ENCODE measurements at regions not wholly inside any gene's neighbourhood (a gene's known extent, or its start where the extent isn't known, plus 50 kb on each side); places are given as distances from the start of the nearest gene placed in this dataset.

DNA sequence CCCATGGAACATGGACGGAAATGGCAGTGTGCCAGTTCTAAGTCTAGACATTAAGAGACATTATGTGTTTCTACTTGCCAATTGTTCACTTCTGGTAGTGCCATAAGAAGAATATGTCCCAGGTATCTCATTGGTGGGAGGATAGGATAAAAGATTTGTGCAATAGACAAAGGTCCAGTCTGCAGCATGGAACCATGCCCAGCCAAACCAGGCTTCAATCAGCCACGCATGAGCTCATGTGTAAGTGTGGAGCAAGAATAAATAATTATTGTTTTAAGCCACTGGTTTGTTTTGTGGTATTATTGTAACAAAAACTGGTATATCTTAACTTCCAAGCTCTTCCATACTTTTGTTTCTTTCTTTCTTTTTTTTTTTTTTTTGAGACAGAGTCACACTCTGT is 153.6 kb upstream of the CTTNBP2 start:
- no peak for DNase-seq (ENCODE audit: low read depth)

DNA sequence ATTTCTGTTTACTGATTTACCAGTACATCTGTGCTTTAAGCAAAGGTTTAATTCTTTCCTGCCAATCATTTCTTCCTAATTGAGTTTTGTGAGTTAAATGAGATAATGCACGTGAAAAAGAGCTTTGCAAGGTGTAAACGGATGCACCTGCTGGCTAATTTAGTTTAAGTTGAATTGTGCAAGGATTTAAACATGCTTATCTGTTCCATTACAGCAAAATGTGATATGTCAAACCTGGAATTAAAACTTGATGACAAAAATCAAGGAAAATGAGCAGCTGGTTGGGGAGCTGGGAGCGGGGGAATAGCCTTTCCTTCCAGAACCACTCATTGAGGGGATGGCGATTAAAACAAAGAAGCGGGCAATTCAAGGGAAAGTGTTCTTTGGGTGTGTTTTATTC is 155.0 kb upstream of the CTTNBP2 start:
- DNase-seq (ENCODE audit: low read depth) = no peak

DNA sequence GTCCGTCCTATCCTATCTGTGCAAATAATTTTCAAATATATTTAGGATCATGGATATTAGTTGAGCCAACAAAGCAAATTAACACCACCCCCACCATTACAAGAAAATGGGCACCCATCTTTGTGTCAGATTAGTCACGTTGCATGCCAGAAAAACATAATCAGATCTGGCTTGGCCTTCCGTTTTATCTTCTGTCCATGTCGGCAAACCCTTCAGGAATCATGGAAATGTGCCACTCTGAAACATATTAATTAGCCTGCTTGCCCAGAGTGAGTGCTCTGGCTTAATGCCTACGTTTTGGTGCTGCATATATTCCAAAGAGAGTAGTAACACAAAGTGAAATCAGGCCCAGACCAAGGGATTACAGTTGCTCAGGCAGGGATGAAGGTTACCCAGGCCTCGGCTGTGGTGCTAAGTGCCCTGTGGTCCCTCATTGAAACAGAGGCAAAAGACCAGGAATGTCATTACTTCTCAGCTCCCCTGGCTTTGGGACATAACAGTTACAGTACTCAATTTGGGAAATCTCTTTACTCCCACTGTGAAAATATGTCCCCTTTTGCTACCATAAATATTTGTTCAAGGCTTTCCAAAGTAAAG is 154.0 kb upstream of the LSM8 start:
- DNase-seq (ENCODE audit: low read depth) = no peak

DNA sequence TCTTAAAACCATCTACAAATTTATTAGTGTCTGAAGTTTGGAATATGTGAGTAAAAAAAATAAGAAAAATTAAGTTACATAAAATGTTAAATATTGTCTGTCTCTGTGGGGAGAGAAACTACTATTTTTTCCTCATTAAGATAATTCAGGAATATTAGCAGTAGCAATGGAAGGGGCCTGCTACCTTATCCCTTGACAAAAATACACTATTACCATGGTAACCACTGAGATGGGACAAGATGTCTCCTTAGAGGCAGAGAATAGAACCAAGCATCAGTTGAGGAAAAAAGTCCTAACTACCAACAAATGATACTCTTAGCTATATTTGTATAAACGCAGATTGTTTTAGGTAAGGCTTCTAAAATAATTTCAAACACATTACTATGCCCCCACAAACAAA is 150.7 kb upstream of the LSM8 start:
- DNase-seq (ENCODE audit: low read depth) = no peak

DNA sequence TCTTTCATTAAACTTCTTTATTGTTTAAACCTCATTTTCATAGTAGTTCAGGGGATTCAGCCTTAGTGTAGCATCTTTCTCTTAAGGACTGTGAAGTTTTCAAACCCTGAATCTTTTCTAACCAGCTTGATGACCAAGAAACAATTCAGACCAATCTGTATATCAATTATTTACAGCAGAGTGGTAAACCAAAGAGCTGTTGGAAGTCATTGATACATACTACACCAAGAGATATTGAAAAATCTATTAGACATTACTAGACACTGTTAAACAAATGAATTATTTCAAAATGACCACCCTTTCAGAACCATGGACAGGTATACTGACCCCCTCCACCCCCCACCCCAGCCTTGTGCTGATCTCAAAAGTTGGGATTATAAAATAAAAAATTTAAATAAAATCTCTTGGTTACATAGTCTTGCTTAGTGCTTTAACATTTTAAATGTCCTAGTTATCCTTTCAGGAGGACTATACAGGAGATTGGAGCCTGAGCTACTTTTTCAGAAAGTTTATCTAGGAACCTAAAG is 143.9 kb upstream of the LSM8 start:
- no peak for DNase-seq (ENCODE audit: low read depth)

DNA sequence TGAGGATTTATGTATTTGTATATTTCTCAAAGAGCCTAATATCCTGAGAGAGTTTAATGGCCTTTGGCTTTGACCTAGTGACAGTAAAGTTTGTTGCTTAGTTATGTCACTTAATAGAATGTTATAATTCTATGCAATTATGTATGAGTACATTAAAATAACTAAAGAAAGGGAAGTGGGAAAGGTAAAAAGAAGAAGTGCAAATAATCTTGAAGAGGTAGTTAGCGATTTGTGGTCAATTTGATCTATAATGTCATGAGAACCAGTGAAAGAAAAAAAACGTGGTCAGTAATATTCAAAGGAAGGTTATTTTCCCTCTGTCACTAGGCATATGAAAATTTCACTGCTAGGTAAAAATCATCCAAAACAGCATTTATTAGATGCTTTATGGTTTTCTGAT is 143.4 kb upstream of the LSM8 start:
- DNase-seq (ENCODE audit: low read depth) = no peak

DNA sequence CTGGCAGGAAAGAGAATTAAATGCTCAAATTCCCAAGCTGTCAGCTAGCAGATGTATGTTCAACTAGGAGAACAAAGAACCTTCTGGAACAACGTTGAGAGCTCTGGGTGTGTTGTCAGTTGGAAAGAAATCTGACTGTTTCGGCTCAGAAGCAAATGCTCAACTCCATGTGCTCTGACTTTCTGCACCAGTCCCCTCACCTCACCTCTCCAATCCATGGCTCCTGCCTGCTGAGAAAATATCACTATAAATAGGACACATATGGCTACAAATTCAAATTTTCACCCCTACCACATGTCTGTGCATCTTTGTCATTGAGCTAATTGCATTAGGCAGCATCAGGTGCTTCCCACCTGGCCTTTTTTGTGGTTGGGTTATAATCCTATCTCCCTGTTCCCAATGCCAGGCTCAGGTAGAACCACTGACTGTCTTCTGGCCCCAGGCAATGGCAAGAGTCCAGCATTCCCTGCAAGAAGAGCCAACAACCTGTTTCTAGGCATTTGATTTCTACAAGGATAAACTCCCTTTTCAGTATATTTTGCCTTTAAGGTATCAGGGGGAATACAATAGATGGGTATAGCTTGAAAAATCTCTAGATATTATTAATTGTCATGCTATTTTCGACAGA is 142.6 kb upstream of the LSM8 start:
- no peak for DNase-seq (ENCODE audit: low read depth)

DNA sequence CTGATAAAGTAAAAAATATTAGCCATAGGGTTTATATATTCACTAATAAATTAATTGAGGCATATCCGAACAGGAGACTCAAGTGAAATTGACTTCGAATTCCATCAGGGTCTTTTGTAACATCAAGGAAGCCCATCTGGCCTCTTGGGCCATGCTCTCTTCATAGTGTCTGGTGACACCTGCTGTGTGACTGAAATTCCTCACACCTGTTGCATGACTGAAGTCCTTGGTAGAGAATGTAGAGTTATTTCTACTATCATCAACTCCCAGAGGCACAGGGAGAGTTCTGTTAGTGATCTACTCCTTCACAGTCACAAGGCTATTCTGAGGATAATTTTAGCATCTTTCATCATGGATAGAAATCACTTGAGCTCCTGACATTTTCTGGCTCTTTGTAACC is 138.3 kb upstream of the LSM8 start:
- DNase-seq (ENCODE audit: low read depth) = no peak

DNA sequence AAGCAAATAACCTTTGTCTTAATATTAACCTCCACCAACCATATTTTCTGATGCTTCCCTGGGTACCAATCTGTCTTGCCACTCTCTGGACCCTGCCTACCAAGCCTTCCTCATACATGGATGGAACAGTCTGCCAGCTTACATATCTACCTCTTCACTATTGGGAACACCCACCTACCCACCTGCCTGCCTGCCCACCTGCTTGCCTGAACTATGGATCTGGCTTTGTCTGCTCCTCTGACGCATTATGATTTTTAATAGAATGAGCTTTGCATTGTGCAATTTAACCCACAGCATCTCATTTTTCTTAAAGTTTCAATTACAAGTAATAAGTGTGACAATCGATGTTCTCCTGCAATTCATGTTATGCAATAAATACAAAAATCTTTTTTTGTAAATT is 137.9 kb upstream of the LSM8 start:
- no peak for DNase-seq (ENCODE audit: low read depth)

DNA sequence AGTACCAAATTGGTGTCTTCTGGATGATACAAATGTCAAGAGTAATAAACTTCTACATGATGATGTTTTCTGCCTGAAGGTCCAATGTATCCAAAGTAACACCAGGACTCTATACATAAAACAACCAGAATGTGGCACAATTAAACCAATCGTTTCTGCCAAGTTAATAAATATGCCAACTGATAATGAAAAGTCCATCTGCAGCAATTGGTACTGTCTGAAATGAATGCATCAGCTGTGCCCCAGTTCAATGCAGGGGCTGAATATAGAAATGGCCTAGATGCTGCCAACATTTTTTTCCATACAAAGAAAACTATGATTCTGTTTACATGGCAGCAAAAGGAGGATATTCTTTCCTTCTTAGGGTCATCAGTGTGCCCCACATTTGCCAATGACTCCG is 137.2 kb upstream of the LSM8 start:
- no peak for DNase-seq (ENCODE audit: low read depth)

DNA sequence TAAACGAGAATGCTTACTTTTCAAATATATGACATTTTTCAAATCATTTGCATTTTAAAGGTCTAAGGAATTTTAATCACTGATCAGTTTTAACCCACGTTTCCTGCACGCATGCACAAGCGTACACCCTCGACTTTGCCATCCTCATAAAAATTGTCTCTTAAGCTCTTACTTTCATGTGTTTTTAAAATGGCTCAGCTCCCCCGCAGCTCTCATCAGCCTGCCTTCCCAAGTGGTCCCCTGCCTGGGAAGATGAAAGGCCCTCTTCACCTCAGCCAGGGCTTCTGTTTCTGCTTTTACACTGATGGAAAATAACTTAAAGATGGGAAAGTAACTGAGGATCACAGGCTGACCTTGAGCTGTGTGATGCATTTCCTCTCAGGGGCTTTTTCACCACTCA is 131.6 kb upstream of the LSM8 start:
- DNase-seq (ENCODE audit: low read depth) = no peak

DNA sequence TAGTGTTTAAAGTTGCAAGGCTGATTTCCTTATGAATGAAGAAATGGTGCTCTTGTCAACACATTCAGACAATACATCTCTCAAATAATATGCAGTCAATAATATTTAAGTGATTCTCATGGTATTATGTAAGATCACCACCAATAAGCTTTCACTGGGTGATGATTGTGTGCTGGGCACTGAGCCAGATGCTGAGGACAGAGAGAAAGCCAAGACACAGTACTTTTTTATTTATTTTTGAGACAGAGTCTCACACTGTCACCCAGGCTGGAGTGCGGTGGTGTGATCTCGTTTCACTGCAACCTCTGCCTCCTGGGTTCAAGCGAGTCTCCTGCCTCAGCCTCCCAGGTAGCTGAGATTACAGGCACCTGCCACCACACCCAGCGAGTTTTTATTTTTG is 130.6 kb upstream of the LSM8 start:
- DNase-seq (ENCODE audit: low read depth) = no peak

DNA sequence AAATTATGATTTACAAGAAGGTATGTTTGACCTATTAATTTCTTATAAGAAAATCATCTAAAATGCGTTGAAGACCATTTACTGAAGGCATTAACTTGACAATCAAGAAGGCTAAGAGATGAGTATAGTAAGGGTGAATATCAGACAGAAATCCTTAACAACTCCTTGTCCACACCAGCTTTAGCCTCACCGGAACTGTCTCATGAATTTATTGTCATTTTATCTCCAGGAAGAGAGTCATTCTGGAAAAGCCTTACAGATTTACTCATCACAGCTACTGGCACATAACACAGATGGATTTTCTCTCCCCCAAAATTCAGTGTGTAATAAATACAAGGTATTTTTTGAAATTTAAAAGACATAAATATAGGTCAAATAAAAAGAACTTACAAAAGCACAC is 129.4 kb upstream of the LSM8 start:
- DNase-seq (ENCODE audit: low read depth) = no peak

DNA sequence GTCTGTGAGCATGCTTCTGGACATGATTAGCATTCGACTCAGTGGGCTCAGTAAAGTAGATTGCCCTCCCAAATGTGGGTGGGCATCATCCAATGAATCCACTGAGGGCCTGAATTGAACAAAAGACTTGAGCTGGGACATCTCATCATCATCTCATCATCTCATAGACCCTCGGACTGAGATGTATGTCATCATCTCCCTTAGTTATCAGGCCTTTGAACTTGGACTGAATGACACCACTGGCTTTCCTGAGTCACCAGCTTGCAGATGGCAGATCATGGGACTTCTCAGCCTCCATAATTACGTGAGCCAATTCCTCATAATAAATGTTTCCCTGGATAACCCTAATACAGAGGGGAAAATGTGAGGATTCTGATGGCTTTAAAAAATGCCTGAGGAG is 128.3 kb upstream of the LSM8 start:
- DNase-seq (ENCODE audit: low read depth) = no peak

DNA sequence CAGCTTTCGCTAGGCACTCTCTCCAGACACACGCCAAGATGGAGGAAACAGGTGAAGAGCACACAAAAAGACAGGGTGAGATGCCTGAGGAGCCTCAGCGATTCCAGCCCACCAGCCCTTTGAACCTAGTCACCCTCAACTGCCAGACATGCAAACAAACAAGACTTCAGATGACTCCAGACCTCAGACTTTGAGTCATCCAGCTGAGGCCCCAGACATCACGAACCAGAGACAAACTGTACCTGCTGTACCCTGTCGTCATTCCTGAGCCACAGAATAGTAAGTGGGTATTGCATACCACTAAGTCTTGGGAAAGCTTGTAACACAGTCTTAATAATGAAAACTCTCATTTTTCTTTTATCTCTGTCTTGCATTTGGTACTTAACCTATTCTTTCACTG is 126.6 kb upstream of the LSM8 start:
- no peak for DNase-seq (ENCODE audit: low read depth)

DNA sequence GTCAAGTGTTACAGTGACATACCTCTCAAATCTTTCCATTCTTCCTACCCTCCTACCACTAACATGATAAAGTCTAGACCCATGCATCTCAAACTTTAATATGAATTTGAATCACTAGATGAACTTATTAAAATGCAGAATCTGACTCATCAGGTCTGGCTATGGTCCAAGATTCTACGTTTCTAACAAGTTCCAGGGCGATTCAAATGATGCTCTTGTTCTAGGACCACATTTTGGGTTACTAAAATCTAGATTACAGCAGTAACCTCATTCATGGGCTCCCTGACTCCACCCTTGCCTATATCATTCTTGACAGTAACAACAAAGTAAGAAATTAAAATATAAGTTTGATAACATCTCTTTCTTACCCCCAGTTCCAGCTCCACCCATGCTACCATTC is 124.8 kb upstream of the LSM8 start:
- DNase-seq (ENCODE audit: low read depth) = no peak

DNA sequence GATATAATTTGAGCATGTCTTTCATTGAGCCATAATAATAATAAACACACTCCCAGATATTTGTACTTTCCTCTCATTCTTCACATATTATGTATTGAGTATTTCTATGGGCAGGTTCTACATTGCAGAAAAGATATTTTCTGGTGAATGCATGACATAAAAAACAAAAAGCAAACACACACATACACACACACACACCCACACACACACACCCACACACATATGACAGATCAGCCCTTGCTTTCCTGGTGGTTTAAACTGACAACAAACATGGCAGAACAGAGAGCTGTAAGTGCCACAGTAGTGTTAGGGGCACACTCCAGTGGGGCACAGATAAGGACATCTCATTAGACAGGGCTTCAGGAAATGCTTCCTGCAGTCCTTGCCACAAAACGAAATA is 123.3 kb upstream of the LSM8 start:
- no peak for DNase-seq (ENCODE audit: low read depth)

DNA sequence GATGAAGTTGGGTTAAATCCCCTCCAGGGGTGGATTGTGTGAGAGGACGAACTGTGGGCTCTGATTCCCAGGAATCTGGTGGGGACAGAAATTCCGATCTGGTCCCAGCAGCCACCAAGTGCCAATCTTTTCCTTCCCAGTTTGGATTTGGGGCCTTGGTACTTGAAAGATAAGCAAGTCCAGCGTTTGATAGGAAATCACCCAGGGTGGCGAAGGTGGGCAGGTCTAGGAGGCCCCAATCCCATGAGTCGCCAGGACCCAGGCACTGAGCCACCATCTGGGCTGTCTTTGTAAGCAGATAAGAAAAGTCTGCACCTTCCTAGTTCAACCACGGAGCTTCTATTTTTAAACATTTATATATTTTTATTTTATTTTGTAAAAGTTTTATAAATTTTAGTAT is 122.6 kb upstream of the LSM8 start:
- DNase-seq (ENCODE audit: low read depth) = no peak

DNA sequence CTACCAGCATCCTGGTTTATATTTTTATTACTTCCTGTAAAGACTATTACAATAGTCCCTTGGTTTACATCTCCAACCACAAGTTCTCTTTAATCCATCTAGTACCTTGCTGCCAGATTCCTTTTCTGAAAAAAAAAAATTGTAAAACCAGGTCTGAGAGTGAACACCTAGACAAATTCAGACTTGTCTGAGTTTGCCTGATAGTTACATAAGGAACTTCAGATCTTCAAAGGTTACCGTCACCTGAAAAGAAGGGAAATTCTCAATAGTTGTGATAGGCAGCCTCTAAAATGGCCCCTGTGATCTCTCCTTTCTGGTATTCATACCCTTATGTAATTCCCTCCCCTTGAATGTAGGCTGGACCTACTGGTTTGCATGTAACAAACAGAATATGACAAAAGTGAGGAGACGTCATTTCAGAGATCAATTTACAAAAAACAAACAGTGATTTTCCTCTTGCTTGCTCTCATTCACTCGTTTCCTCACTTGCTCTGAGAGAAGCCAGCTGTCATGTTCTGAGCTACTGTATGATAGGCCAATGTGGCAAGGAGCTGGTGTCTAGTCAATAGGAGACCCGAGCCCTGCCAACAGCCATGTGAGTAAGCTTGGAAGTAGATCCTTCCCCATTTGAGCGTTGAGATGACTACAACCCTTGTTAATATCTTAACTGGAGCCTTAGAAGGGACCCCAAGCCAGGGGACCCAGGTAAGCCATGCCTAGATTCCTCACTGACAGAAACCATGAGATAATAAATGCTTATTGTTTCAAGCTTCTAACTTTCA is 110.9 kb upstream of the LSM8 start:
- DNase-seq (ENCODE audit: low read depth) = no peak

DNA sequence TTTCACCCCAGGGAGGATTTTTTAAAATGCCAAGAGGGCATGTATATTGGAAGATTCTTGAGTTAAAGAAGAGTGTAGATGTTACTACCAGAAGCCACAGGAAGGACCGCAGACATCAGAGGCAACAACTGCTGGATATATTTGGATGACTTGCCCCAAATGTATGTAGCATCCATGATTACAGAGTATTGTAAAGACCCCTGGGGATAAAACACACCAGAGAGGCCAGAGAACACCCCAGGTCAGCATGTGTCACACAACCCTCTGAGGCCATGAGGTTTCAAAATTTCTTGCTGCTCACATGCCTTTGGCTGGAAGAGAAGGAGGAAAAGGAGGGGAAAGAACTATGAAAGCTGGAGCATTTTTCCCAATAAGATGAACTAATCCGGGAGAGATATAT is 108.0 kb upstream of the LSM8 start:
- DNase-seq (ENCODE audit: low read depth) = no peak

DNA sequence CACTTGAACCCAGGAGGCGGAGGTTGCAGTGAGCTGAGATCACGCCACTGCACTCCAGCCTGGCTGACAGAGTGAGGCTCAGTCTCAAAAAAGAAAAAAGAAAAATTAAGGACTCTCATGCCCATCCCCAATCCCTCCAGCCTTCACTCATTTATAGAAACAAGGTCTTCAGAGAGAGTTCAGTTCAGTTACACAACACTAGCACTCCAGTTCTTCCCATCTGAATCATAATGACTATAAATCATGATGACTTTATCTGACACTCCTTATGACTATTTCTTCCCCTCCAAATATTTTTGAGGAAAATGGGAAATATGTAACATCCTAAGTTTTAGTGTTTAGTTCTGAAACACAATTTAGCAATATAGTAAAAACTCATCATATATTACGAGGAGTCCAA is 107.4 kb upstream of the LSM8 start:
- no peak for DNase-seq (ENCODE audit: low read depth)

DNA sequence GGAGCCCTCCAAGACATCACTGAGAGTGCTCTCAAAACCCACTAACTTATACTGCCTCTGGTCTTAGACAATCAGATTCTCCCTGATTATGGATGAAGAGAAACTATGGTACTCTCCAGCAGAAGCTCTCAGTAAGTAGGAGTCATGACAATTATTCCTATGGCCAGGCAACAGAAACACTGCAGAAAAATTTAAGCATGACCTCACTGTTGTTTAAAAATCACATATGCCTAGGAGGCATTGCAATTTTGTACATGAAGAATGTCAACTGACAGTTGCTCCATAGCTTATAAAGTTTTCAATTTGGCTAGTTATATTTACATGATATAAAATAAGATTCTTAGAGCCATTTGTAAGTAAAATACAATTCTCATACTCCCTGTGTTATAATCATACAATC is 105.9 kb upstream of the LSM8 start:
- DNase-seq (ENCODE audit: low read depth) = no peak

DNA sequence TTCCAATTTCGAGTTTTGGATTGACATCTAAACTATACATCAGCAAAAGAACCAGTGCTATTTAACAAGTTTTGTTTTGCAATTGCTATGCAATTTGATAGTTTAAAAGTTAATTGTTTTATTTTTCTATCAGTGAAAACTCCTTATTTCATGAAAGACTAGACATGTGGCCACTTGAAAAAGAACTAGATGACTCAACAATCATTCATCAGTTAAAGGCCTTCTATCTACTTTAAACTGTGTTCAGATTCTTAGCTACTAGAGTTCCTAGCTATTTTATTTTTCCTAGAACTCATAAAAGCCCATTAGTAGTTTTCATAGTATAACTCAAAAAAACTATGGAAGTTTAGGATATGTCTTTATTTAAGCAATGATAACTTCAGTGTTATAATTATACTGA is 104.6 kb upstream of the LSM8 start:
- DNase-seq (ENCODE audit: low read depth) = no peak

DNA sequence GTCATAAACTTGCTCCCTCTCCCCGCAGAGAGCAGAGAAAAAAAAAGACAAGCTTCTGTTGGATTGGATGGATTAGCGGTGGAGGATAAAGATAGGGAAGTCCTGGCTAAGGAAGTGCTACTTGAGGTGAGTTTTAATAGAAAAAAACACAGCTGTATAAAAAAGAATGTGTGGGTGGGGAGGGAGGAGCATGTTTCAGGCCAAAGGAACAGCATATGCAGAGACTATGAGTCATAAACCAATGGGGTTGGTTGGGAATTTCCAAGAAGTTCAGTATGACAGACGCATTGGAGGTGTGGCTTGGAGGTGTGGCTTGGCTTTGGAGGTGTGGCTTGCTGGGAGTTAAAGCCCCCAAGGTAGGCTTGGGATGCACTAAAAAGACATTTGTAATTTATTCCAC is 103.0 kb upstream of the LSM8 start:
- peak; percentile 20 for DNase-seq (ENCODE audit: low read depth)

All from EH (cell line).